Tongue (tissue), 1 donor: ENCODE measurements at regions not wholly inside any gene's neighbourhood (a gene's known extent, or its start where the extent isn't known, plus 50 kb on each side); places are given as distances from the start of the nearest gene placed in this dataset.

Source experiments
- DNase-seq: peaks from one replicate; pipeline ENCODE4 v3.0.0-alpha.2; 2015

- no peak for DNase-seq
These were observed 51.9 kb upstream of the PTPRS start for GRCh38 chr19:5392486-5392885.

GRCh38 chr19:5393088-5393487 is 52.5 kb upstream of the PTPRS start:
- no peak for DNase-seq

GRCh38 chr19:5394551-5395505 is 54.2 kb upstream of the PTPRS start:
- no peak for DNase-seq

GRCh38 chr19:5395556-5395955 is 54.9 kb upstream of the PTPRS start:
- DNase-seq, result no peak

- DNase-seq, result no peak
These were observed 55.7 kb upstream of the PTPRS start for GRCh38 chr19:5396096-5396939.

- no peak for DNase-seq
These were observed 56.4 kb upstream of the PTPRS start for GRCh38 chr19:5396963-5397362.

- DNase-seq, result no peak
These were observed 57.2 kb upstream of the ZNRF4 start for GRCh38 chr19:5397804-5398692.

GRCh38 chr19:5398693-5399057 is 56.5 kb upstream of the ZNRF4 start:
- DNase-seq, result no peak

GRCh38 chr19:5403968-5404640 is 51.1 kb upstream of the ZNRF4 start:
- DNase-seq, result peak; percentile 97
